HG03103 (cell line): ENCODE measurements at regions not wholly inside any gene's neighbourhood (a gene's known extent, or its start where the extent isn't known, plus 50 kb on each side); places are given as distances from the start of the nearest gene placed in this dataset.
A peak's percentile ranks its signal among the peaks of the same experiment; 100 is the strongest.
"Not testable (repeated sequence)": the region's sequence is repeated elsewhere in the genome, so short reads cannot be mapped to it uniquely, and the experiment has no call there.

ENCODE experiments used
- ATAC-seq: cut with Tn5 transposase; IDR thresholded peaks from one replicate; pipeline ENCODE4 v1.9.1; 2021; ENCODE audit warnings: low read depth; ENCODE audit not compliant: unreplicated experiment

DNA sequence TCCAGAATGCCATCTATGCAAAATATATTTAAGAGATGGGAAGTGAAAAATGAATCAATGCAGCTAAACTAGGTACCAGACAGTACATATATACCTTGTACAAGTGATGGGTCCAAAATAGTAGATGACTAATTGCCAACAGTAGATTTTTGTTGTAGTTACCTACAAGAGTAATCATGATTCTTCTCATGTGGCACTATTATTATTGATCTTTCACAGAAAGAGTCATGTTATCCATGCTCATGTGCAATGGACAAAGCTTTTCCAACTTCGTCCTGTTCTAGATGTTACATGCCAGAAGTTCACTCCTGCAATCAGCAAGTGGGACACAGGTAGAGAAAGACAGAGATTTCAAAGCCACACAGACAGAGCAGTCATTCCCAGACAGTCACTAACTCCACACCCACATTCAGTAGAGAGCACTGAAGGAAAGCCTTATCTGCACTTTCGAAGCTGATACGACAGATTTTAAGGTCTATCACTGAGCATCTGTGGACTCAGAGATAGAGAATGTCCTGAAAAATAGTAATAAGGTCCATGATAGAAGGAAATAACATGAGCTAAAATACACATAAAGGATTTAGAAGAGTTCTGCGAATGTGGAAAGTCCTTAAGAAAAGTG is 101.6 kb upstream of the ITPRID2 start:
- peak; percentile 29 for ATAC-seq

DNA sequence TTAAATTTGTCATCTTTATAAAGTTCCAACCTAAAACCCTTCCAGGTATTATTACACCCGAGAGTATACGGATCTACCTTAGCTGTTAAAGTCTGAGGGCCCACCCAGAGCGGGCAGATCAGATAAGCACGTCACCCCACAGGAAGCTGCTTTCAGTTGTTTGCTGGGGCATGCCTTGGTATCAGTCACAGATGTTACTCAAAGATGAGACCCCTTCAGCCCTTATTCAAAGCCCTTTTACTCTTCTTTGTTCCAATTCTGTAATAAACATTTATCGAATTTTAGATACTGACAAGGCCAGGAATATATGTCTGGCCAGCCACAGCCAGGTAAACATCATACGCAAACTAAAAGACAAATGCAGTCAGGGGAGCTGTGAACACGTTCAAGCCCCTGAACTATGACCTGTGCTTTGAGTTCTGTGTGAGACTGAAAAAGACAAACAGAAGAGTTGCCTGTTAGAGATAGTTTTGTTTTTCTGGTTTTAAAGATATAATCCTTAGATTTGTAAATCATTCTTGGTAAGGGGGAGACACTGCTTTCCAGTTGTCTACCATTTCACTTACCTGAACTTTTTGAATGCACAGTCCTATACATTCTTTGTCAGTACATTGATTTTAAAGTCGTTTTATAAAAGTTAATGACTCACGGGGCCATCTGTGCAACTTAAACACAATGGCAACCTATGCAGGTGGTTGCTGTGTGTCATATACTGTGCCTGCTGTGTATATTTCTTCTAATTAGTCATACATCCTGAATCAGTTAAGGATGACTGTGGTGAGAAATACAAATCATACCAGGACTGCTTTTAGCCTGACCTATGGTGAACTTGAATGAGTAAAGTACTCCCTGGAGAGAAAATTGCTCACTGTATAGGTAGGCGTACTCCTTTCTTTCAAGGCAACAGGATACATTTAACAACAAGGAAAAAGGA is 100.5 kb upstream of the ITPRID2 start:
- ATAC-seq, result peak; percentile 94

DNA sequence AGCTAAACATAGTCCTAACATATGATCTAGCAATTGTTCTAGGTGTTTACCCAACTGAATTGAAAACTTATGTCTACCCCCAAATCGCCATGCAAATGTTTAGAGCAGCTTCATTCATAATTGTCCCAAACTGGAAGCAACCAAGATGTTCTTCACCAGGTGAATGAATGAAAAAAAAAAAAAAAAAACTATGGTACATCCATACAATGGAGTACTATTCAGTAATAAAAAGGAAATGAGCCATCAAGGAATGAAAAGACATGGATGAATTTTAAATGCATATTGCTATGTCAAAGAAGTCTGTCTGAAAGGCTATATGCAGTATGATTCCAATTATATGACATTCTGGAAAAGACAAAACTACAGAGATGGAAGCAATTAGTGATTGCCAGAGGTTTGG is 98.6 kb upstream of the ITPRID2 start:
- ATAC-seq, result no peak

DNA sequence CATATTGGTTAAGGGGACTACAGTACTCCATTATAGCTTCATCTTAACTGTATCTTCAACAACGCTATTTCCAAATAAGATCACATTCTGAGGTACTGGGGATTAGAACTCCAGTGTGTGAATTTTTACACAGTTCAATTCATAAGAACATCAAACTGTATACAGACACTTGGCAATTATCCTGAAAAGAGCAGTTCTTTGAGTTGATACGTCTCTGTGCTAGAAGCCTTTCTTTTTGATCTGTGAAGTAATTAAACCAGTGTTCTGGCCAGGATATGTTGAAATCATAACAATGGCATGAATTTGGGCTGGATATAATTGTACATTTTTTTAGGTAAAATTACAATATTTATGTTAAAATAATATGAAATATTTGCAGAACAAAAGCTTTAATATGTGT is 93.5 kb upstream of the ITPRID2 start:
- ATAC-seq, result no peak

GRCh38 chr2:181802300-181802699 is 89.2 kb upstream of the ITPRID2 start:
- ATAC-seq, result not testable (repeated sequence)

DNA sequence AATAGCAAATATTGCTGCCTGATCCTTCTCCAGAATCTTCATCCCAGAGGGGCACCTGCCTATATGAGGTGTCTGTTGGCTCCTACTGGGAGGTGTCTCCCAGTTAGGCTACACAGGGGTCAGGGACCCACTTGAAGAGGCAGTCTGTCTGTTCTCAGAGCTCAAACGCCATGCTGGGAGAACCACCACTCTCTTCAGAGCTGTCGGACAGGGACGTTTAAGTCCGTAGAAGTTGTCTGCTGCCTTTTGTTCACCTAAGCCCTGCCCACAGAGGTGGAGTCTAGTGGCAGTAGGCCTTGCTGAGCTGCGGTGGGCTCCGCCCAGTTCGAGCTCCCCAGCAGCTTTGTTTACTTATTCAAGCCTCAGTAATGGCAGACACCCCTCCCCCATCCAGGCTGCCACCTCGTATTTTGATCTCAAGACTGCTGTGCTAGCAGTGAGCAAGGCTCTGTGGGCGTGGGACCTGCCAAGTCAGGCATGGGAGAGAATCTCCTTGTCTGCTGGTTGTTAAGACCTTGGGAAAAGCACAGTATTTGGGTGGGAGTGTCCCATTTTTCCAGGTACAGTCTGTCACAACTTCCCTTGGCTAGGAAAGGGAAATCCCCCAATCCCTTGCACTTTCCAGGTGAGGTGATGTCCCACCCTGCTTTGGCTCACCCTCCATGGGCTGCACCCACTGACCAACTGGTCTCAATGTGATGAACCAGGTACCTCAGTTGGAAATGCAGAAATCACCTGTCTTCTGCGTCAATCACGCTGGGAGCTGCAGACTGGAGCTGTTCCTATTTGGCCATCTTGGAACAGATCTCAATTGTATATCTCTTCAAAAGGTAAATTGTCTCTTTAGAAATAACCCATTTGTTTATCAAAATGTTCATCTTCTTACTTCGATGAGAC is 87.4 kb upstream of the ITPRID2 start:
- ATAC-seq, result not testable (repeated sequence)

GRCh38 chr2:181805228-181806038 is 86.1 kb upstream of the ITPRID2 start:
- ATAC-seq, result no peak

DNA sequence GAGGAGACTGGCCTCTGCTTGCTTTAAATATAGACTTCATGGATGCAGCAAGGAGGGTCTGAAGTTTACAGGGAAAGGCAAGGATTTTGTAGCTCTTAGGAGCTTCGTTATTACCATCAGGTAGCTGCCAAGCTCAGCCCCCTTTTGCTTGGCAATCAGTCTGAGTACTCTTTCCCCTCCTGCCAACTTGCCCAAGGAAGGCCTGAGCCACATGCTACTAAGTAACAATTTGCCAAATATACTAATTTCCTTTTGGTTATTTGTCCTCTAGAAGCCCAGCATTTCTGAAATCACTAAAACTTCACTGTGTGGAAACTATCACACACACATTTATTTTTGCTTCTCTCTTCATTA is 85.5 kb upstream of the ITPRID2 start:
- ATAC-seq, result no peak

GRCh38 chr2:181807526-181807925 is 84.0 kb upstream of the ITPRID2 start:
- no peak for ATAC-seq

DNA sequence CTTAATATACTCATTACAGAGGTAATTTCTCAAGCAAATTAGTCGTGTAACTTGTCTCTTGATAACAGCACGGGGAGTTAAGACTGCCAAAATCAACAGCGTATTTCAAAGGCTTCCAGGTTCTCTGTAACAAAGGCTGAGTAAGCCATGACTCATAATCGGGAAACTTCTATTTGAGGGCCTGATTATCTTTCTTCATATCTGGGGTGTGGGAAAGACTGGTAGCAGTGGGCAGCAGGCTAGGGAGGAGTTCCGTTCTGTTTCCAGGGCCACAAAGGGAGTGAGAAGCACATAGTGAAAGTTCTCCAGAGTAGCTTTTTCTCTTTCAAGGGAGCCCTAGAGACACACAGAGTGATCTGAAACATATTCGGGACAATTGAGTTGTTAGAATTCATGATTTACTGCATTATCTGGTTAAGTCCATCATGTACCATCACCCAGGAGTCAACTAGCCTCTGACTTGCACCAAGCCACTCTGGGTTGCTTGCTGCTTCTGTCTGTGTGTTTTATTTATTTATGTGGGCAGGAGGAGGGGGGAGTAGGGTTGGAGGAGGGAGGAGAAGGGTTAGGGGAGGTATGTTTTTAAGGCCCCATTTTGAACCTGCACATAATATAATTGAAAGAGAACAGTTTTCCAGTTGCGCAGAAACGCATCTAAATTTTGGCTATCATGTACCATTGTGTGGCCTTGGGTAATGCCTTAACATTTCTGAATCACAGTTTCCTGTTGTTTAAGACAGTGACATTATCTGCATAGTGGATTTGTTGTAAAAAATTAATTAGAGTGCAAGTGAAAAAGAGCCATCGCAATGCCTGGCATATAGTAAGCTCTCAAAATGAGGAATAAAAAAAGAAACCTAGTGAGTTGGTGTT is 80.5 kb upstream of the ITPRID2 start:
- no peak for ATAC-seq

DNA sequence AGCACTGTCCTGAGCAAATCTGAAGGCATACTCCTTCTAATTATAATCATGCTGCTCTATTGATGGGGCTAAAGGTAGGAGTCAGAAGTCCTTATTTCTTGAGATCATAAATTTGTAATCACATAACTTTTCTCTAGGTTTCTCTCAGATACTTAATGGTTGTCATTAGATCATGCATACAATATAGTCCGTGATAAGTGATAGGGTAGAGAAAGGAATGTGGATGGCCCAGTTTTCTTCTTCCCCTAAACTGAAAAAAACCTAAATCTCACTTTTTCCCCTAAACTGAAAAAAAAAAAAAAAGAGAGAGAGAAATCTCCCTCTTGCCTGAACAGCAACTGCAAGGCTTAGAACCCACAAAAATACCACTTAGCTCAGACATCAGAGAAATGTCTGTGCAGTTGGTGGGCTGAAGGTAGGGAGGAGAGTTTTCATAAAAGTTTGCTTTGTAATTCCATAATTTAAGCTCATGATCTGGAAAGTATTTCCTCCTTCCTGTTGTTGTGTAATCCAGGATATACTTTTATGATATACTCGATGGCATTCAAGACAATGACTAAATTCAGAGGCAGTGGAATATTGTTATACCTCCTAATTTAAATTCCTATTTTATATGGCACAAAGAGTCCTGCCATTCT is 79.3 kb upstream of the ITPRID2 start:
- ATAC-seq, result no peak

DNA sequence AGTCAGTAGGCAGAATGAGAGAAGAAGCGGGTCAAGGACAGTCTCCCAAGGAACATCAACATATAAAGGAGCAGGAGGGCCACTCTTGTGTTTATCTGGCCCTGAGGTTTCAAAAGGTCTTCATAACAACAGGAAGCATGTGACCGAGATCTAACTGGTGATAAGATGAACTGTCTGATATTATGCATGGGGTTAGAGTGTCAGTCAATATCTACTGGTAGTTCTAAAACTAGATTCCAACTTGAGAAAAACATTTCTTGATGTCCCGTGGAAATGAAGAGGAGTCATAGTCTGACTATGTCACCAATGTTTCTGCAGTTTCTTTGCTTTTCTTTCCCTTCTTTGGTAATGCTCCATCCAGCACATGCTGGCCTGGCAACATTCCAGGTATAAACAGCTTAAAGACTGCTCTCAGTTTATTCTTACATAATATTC is 77.5 kb upstream of the ITPRID2 start:
- no peak for ATAC-seq

- ATAC-seq, result no peak
Observed at GRCh38 chr2:181817509-181817908, 74.0 kb upstream of the ITPRID2 start.

DNA sequence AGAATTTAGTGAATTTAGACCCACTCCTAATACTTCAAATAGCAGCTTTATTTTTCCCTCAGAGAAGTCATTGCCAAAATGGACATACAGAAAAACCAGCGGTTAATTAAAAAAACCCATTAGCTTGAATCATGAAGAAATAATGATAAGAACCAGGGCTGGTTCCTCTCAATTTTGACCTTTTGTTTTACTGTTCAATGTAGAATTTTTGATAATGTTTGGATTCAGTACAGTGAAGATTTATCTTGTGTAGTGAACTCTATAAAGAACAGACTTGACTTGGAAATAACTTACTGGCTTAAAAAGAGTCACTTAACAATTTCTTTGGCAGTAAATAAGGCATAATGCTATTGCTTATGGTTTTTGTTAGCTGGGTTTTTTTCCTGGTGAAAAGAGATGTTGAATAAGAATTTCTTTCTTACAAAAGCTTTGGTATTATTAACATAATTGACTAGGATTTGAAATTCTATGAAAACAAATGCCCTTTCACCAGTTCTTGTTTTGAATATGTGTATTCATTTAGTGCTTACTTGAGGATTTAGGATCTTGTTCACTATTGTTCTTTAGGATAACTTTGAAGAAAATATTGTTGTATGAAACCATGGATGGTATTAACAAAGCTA is 73.4 kb upstream of the ITPRID2 start:
- ATAC-seq, result no peak

DNA sequence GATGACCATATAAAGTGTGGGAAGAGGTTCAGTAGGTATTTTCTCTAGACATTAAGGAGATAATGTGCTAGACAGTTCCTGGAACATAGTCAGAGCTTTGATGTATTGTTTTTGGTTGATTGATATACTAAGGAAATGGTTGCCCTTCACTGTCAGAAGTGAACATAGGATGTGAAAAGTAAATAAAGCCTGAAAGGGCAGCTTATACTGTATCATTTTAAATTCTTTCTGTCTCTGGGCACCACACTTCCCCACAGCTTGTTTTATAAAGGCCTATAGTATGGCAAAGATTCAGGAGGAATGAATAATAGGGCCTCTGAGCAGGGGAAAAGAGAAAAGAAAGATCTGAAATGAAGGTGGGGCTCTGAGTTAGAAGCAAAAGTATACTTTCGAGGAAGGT is 72.7 kb upstream of the ITPRID2 start:
- ATAC-seq, result no peak

DNA sequence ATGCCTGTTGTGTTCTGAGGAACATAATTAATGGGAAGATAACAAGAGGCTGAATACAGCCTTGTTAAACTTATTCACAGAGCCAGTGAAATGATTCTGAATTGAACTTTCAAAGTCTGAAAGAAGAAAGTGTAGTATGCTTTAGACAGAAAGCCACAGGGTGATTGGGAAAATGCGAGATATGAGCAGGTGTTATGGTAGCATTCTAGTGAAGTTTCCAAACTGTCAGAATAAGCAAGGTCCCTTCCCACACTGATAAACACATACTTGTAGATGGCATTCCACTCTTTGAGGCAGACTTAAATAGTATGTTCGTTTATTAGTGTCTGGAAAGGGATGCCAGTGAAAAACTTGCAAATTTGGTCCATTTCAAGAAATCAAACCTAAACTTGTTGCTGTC is 70.5 kb upstream of the ITPRID2 start:
- no peak for ATAC-seq

- no peak for ATAC-seq
Observed at GRCh38 chr2:181822097-181822496, 69.4 kb upstream of the ITPRID2 start.

DNA sequence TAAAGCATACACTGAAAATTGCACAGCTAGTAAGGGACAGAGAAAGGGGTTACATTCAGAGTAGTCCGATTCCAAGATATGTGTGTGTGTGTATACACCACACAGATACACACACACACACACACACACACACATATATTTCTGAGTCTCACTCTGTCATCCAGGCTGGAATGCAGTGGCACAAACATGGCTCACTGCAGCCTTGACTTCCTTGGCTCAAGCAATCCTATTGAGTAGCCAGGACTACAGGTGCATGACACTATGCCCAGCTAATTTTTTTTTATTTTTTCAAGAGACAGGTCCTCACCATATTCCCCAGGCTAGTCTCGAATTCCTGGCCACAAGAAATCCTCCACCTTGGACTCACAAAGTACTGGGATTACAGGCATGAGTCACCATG is 68.1 kb upstream of the ITPRID2 start:
- no peak for ATAC-seq
